ENCODE measurements at regions not wholly inside any gene's neighbourhood (a gene's known extent, or its start where the extent isn't known, plus 50 kb on each side); places are given as distances from the start of the nearest gene placed in this dataset.

DNA sequence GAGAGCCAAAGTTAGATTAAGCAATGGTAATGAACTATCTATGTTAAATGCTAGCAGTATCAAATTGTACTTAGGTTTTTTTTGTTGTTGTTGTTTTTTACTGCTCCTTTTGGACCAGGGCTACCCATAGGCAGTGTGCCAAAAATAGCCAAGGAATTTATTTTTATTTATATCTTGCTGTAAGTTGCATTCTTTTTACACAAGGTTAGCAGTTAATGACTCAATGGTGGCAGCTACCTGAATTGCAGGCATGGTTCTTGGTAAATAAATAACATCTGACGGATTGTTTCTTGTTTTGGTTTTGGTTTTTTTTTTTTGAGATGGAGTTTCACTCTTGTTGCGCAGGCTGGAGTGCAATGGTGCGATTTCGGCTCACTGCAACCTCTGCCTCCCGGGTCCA, 194.8 kb upstream of the TSC22D1 start:
- no peak for DNase-seq (ENCODE audit: low read depth)
- no peak overlapping the region for H3K4me3 ChIP-seq (ENCODE audit: low read depth, low read length)
- TF ChIP-seq, protein P1, sequence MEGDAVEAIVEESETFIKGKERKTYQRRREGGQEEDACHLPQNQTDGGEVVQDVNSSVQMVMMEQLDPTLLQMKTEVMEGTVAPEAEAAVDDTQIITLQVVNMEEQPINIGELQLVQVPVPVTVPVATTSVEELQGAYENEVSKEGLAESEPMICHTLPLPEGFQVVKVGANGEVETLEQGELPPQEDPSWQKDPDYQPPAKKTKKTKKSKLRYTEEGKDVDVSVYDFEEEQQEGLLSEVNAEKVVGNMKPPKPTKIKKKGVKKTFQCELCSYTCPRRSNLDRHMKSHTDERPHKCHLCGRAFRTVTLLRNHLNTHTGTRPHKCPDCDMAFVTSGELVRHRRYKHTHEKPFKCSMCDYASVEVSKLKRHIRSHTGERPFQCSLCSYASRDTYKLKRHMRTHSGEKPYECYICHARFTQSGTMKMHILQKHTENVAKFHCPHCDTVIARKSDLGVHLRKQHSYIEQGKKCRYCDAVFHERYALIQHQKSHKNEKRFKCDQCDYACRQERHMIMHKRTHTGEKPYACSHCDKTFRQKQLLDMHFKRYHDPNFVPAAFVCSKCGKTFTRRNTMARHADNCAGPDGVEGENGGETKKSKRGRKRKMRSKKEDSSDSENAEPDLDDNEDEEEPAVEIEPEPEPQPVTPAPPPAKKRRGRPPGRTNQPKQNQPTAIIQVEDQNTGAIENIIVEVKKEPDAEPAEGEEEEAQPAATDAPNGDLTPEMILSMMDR (IDR thresholded peaks at IDR 0.05; ENCODE audit: low read depth, low read length, missing control alignments): peak; percentile 7

DNA sequence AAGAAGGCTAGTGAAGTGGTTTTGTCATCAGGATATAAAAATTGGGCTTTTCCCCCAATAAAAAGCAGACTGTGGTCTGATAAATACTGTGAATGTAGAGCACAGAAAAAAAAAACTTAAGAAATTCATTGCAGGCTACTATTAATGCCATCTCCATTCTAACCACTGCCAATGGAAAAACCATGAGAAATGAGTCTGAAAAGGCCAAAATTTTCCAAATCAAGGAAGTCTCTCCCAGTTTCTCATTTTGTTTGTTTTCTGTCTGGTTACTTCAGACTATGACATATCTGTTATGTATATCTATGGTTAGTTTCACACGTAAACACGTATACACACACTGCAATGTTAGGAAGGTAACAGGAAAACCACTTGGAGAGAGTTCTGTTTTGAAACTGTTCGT, 193.6 kb upstream of the TSC22D1 start:
- TF ChIP-seq, protein P1 (IDR thresholded peaks at IDR 0.05; ENCODE audit: low read depth, low read length, missing control alignments): no peak
- no peak for DNase-seq (ENCODE audit: low read depth)
- H3K4me3 ChIP-seq (ENCODE audit: low read depth, low read length): no peak overlapping the region

DNA sequence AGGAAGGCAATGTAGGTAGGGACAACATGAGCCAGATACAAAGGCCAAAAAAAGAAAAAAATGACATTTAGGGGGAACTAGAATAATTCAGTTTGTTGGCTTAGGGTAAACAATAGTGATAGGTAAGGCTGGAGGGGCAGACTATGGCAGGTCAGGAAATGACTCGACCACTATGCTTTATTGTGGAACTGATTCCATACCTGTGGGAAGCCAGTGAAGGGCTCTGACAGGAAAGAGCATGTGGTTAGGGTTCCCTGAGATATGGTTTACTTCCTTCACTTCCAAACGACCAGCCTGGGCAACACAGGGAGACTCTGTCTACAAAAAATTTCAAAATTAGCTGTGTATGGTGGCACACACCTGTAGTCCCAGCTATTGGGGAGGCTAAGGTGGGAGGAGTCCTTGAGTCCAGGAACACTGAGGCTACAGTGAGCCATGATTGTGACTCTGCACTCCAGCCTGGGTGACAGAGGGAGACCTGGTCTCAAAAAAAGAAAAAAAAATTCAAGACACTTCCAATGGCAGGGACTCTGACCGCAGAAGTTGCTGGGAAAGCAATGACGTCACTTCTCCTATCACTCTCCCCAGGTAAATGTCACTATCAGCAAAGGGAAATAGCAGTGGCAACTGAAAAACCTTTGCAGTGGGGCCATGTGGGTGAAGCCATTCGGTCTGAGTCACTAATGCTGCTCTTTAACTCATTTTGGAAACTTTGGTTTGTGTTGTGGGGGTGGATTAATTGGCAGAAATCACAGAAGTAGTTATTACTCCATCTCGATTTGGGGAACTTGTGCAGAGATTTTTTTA, 192.8 kb upstream of the TSC22D1 start:
- no peak for DNase-seq (ENCODE audit: low read depth)
- TF ChIP-seq, protein P1 (IDR thresholded peaks at IDR 0.05; ENCODE audit: low read depth, low read length, missing control alignments): no peak
- no peak overlapping the region for H3K4me3 ChIP-seq (ENCODE audit: low read depth, low read length)

DNA sequence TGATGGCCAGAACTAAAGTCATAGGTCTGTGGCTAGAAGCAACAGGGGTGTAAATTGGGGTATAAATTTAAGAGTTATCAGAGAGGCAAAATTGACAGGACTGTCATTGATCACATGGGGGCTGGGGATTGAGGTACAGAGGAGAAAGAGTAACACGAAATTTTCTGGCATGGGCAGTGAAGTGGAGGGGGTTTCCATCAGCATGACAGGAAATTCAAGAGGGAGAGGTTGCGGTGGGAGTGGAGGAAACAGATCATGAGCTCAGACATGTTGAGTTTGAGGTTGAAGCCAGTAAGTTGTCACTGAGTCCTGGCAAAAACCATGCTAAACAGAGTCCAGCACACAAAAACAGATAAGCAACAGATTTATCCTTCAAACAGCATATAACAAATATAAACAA, 192.1 kb upstream of the TSC22D1 start:
- TF ChIP-seq, protein P1 (IDR thresholded peaks at IDR 0.05; ENCODE audit: low read depth, low read length, missing control alignments): no peak
- peak; percentile 34 for DNase-seq (ENCODE audit: low read depth)
- no peak overlapping the region for H3K4me3 ChIP-seq (ENCODE audit: low read depth, low read length)

DNA sequence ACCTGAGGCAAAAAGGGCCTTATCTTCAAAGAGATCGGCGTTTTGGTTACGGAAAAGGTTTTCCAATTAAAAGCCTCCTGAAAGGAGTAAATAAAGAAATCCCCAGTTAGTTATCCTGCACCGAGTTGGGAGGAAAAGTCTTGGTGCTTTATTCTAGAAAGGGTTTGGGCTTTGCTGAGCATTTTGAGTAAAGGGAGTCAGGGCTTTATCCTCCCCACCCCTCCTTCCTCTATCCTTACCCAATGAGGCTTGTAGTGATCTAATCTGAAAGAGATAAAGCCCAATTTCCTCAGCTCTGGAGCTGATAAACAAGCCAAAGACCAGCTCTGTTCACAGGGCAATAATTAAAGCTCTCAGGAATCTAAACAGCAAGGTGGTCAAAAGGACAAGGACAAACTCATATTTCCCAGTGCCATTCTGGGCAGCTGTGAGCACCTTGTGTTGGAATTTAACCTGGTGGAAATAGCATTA, 188.9 kb upstream of the TSC22D1 start:
- DNase-seq (ENCODE audit: low read depth): no peak
- TF ChIP-seq, protein P1 (IDR thresholded peaks at IDR 0.05; ENCODE audit: low read depth, low read length, missing control alignments): no peak
- H3K4me3 ChIP-seq (ENCODE audit: low read depth, low read length): no peak overlapping the region

DNA sequence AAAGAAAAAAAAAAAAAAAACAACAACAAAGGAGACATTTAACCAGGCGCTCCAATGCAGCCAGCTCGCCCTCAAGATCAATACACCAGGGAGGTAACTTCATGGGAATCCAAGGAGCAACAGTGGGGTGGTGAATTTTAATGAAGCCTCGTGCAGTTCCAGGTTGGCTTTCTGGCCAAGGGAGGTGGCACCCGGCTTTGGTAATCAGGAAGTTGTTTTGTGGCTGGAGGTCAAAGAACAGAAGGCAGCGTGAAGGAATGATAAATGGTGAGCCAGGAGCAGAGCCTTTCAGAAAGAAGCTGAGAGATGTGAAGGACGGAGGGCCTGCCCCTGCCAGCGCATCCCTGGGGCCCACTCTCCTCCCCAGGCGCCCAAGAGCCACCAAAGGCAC, 188.2 kb upstream of the TSC22D1 start:
- TF ChIP-seq, protein P1 (IDR thresholded peaks at IDR 0.05; ENCODE audit: low read depth, low read length, missing control alignments): no peak
- DNase-seq (ENCODE audit: low read depth): no peak
- H3K4me3 ChIP-seq (ENCODE audit: low read depth, low read length): no peak overlapping the region
